HG03196 (cell line): ENCODE measurements at regions not wholly inside any gene's neighbourhood (a gene's known extent, or its start where the extent isn't known, plus 50 kb on each side); places are given as distances from the start of the nearest gene placed in this dataset.

ENCODE experiments used
- ATAC-seq: cut with Tn5 transposase; IDR thresholded peaks from one replicate; pipeline ENCODE4 v1.9.1; 2021; ENCODE audit not compliant: unreplicated experiment

DNA sequence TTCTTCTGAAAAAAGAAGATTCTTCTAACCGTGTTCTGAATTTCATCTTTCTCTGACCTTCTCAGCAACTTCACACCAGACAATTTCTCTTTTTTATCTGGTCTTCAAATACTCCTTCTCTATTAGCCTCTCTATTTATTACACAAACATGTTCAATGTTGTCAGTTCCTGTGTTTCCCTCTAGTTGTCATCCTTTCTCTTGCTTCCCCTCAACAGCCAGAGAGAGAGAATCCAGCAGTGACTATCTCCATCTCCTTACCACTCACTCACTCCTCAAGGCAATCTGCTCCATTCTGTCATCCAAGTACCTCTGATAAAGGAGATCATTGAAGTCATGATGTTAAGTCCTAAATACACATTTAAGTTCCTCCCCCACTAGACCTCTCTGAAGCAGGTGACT is 491.9 kb upstream of the CHAC2 start:
- no peak for ATAC-seq

DNA sequence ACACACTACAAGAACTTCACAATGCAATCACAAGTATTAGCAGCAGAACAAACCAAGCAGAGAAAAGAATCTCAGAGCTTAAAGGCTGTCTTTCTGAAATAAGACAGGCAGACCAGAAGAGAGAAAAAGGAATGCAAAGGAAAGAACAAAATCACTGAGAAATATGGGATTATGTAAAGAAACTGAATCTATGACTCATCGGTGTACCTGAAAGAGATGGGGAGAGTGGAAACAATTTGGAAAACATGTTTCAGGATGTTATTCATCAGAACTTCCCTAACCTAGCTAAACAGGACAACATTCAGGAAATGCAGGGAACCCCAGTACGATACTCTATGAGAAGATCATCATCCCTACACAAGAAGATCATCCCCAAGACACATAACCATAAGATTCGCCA is 499.0 kb upstream of the CHAC2 start:
- ATAC-seq = no peak

DNA sequence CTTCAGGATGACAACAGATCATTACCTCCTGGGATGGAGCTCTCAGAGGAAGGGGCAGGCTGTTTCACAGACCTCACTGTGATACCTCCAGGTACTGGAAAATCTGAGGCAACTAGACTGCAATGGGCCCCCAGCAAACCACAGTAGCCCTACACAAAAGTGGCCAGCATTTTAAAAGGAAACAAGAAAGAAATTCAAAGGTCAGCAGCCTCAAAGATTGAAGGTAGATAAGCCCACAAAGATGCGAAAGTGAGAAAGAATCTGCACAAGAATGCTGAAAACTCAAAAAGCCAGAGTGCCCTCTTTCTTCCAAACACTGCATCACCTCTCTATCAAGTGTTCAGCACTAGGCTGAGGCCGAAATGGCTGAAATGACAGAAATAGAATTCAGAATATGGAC is 499.5 kb upstream of the CHAC2 start:
- no peak for ATAC-seq

DNA sequence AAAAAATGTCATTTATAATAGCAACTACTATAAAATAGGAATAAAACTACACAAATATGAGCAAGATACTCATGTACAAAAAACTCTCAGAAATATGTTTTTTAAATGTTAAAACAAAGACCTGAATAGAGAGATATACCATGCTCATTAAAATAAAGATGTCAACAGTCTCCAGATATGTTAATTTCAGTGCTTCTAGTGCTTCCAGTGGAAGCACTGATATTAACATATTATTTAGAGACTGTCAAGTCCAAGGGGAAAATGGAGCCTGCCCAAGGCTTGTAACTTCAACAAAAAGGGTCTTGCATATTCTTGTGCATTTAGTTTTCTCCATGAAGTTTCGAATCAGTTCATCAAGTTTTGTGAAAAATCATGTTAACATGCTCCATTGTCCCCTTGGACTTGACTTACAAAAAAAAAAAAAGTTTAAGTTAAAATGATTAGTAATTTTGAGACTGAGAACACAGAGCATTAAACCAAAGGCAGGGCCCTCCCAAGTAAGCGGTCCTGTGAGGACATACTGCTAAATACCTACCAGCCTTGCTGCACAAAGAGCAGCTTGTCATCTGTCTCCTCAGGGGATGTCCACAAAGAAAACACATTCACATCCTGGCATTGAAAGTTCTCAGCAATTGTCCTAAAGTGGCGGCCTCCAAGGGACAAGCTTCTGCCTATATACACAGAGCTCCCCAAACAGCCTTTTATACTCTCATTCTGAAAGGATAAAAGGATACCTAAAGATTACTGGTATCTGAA is 501.9 kb upstream of the CHAC2 start:
- ATAC-seq = no peak

DNA sequence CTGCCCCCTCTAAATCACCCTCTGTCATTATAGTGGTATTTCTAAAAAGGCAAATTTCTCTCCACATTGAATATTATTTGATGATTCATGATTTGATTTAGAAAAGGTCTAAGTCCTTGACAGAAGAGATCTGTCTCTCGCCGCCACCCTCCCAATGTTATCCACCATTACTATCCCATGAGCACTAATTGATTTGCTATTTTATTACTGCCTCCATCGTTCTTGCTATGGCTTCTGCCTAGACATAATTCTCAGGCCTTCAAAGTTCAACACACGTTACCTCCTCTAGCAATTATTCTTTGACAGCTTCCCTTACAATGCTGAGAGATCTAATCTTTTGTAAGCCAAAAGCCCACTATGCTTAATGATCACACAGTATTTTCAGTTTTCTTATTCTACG is 507.0 kb upstream of the CHAC2 start:
- ATAC-seq = no peak

DNA sequence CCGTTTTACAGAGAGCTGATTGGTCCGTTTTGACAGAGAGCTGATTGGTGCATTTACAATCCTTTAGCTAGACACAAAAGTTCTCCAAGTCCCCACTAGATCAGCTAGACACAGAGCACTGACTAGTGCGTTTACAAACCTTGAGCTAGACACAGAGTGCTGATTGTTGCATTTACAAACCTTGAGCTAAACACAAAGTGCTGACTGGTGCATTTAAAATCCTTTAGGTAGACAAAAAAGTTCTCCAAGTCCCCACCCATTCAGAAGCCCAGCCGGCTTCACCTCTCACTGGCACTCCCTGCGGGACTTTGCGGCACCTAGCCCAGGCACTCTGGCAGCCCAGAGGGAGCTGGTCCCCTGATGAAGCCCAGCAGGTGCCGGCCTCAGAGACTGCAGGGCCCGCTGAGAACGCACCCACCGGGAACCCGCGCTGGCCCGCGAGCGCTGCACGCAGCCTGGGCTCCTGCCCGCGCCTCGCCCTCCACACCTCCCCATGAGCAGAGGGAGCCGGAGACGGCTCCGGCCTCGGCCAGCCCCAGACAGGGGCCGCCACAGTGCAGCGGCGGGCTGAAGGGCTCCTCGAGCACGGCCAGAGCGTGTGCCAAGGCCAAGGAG is 508.1 kb upstream of the CHAC2 start:
- no peak for ATAC-seq

DNA sequence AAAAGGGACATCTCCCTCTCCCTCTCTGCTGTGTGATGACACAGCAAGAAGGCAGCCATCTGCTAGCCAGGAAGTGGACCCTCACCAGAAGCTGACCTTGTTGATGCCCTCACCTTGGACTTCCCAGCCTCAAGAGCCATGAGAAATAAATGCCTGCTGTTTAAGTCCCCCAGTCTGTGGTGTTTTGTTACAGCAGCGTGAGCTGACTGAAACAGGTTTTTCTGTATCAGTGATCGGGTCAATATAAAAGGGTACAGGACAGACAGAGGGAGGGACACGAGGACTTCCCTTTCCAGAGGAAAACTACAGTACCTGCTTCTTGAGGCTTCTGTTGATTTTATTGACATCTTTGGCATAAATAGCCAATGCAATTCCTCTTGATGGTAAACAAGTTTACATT is 510.3 kb upstream of the CHAC2 start:
- ATAC-seq = no peak

DNA sequence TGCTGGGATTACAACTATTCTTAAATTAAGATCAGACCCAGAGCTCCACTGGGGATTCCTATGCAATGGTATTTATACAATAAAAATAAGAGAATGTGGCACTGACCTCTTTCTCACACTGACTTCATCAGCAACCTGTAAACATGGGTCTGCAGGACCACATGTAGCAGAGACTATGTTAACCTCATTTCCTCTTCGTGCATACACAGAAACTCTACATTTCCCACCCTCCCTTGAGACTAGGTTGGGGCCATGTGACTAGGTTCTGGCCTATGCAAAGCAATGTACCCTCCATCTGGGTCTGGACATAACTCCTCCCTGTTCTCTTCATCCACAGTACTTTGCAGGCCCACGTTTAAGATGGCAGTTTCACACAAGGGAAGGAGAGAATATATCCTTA is 514.4 kb upstream of the CHAC2 start:
- ATAC-seq = no peak

DNA sequence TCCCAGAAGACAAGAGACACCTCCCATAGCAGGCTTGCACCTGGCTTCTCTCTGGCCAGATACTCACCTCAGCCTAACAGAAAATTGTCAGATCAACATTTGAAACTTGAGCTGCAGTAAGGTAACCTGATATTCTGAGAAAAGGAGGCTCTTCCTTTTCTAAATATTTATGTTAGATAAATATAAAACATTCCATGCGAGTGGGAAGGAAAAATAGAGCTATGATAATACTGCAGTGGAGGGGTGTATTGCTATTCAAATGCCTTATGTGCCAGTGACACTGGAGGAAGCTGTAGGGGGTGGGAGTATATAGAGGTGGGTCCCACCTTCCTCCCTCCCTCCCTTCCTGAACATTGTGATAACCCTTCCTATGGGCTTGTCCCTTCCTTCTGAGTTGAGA is 515.5 kb upstream of the CHAC2 start:
- no peak for ATAC-seq

DNA sequence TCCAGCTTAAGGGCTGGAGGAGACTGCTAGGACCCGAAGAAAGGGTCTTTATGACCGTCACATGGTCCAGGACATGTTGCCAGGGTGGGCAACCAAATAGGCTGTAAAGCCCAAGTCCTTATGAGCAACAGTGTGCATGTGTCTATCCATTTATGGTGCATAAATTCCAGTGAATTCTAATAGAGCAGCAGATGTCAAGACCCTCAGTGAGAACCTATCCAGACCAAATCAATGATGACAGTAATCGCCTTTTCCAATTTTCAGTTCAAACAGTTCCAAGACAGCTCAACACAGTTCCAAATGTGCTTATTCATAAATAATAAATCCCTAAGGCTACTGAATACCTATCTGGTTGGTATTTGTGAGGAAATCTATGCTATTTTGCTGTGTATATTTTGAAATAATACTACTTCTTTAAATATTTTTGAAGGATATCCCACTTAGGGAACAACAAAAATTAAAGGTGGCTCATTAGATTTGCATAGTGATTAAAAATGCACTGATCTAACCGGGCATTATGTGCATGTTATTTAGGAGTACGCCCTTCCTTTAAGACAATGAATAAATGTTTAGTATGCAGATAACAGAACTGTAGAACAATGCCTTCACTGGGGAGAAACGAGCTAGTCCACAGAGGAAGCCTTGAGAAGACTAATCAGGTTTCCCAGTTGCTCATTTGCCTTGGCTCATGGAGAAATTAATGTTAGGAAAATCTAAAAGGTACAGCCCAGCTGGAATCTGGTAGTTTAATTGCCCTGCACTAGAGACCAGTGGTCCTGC is 519.5 kb upstream of the CHAC2 start:
- ATAC-seq = no peak

DNA sequence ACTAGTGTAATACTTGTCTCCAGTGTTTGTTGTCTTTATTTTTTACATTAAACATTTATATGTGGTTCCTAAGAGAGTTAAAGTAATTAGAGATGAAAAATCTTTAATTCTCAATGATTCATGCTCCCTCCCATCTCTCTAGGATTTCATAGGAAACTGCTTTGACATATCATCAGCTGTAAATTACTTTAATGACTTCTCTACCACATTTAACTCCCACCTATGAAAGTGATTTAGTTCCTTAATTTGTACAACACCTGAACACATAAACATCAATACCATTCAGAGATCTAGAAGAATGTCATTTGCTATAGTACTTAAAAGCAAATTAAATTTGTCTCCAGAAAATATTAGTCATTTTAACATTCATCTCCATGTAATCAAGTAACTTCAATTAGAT is 524.2 kb upstream of the CHAC2 start:
- no peak for ATAC-seq

DNA sequence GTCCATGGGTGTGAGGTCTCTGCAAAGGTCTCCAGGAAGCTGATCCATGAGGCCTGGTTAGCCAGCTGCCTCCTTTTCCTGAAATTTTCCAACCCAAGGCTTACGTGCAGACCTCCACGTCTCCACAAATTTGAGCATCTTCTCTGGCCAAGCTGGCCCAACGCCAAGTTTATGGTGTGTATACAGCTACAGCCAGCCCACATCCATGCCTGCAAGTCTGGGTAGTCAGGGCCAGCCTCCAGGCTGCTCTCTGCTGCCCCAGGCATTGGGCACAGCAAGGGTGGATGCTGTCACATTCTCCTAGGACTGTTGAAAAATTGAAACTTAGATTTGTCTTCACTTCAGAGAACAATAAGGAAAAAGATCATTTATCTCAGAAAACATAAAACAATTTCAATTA is 525.5 kb upstream of the CHAC2 start:
- ATAC-seq = no peak

DNA sequence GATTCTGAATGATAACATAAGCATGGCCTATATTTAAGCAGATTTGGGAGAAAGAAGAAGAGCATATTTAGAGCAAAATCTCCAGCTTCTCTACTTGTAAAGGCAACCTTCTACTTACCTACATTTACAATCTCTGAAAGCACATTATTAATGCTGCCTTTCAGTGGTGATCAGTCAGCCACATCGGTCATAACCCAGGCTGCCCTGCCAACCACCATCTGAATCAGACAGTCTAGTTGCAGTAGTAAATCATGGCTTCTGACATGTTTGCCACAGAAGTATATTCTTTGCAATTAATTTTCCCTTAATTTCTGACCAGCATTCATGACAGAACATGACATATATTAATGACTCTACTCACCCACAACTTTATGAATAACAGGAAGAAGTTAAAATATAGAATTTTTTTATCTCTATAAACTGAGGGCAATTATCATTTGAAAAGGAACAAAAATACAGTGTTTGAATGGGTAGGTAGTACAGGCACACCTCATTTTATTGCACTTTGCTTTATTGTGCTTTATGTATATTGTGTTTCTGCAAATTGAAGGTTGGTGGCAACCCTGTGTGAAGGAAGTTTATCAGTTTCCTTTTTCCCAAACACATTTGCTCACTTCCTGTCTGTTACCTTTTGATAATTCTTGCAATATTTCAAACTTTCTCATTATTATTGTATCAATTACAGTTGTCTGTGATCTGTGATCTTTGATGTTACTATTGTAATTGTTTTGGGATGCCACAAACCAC is 531.6 kb upstream of the CHAC2 start:
- ATAC-seq = no peak

DNA sequence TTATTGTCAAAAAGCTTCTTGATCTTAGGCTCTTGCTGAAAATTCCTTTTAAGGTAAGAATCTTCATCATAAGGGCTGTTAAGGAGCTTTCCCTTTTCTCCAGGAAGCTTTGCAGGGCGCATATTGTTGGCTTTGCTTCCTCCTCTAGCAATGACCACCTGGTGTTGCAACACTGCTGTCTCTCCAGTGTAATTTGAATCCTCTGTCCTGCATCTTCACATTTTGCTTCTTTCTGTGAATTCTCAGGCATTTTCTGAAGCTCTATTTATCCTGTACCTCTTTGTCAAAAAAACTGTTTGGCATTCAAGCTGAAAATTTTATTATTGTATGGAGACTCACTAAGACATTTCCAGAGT is 533.1 kb upstream of the CHAC2 start:
- ATAC-seq = no peak

DNA sequence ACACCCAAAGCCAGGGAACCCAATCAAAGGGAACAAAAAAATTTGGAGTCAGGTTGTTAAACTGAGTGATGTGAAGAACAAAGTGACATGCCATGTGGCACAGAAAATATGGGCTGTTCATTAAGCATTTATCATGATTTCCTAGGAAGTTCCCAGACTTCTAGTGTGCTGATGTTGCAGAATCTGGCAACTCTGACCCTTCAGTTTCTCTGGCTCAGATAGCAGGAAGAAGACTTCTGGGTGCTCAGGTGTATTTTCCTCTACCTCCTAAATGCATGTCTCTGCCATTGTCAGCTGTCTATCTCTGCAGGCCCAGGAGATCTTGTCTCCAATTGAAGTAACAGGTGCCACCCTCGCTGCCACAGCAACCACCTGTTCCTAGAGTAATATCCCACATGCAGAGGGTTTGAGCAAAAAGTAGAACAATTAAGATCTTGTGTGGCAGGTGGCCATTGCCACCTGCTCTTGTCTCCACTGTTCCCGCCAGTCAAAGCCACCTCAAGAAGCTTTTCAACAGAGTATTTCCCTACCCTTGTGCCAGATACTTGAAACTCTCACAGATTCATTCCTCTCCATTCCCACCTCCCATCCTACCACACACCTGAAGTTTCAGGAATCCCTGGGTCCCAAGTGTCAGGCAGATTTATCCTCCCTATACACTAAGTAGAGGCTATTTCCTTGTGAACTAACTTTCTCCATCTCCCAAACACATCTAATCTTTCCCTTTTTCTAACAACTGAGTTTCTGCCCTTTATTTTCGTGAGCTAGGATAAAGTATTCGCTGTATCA is 533.7 kb upstream of the CHAC2 start:
- no peak for ATAC-seq

DNA sequence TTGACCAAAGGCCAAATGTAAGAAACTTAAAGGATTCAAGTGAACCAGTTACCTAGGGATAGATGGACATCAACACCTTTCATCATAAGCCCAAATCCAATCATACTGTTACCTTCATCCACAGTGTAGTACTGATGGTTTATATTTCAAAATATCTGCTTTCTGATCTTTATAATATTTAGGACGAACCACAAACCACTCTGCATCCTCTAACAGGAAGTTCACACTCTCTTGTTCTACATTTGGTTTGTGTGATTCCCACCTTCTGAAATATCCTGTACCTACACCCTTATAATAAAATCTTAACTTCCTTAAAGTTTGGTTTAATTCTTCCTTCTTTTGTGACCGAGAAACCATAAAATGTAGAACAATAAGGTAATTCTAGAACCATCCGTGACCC is 535.7 kb upstream of the CHAC2 start:
- no peak for ATAC-seq

DNA sequence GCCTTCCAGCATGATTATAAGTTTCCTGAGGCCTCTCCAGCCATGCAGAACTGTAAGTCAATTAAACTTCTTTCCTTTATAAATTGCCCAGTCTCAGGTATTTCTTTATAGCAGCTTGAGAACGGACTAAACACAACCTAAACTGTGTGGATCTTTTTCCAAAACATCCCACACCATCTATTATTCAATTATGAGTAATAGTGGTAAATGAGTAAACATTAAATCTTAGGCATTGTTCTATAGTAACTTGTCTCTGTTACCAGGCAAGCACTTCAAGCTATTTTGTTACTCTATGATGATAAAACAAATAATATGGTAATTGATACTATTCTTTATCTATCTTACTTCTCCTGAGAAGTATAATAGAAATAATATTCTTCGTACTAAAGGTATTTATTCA is 536.9 kb upstream of the CHAC2 start:
- no peak for ATAC-seq

DNA sequence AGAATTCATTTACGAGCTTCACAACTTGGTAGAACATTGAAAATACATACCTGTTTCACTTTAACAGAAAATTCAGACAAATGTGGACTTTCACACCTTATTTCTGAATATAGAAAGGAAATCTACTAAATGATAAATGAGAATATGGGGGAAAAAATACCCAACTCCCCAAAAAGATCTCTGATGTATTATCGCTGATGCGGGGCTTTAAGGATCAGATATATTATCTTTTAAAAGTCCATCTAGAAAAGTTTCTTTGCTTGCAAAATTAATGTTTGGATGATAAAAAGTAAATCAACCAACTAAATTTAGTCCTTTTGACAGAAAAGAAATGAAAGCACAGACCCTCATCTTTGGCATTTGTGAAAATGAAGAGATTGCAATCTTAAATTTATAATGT is 540.1 kb upstream of the CHAC2 start:
- ATAC-seq = no peak

DNA sequence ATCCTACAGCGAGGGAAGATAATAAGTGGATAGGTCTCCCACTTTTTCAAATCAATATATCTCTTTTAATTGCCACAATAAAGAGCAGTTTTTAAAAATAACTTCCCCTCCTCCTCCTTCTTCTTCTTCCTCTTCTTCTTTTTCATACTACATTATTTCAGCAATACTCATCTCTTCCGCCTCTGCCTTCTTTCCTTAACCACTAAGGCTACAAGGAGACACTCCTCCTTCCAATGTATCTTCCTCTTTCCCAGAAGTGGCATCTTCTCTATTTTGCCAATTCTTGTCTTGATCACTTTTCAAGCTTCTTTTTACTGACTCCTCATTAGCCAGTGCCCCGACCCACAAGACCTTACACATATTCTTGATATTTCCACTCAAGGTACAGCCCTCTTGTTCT is 546.6 kb upstream of the CHAC2 start:
- ATAC-seq = no peak

DNA sequence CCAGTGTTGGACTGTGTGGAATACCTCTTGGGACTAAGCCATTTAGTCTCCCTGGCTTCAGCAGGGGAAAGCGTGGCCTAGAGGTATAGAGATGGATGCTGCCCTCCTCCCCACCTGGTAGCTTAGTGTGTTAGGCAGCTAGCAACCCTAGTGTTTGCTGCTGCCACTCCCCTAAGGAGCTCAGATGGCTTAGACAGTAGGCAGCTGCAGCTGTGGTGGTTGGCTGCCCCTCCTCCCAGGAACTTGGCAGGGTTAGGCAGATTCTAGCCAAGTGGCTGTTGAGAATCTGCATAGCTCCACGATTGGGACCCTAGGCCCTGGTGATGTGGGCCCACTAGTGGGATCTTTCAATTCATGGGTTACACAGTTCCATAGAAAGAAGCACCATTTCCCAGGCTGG is 550.4 kb upstream of the CHAC2 start:
- no peak for ATAC-seq

DNA sequence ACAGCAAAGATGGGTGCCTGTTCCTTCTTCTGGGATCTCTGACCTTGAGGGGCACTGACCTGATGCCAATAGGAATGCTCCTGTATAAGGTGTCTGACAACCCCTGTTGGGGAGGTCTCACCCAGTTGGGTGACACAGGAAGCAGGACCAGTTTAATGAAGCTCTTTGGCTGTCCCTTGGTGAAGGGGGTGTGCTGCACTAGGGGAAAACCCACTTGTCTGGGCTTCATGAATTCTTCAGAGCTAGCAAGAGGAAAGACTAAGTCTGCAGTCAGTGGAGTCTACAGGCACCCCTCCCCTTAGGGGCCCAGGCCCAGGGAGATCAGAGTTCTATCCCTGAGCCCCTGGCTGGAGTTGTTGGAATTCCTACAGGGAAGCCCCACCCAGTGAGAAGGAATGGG is 550.8 kb upstream of the CHAC2 start:
- no peak for ATAC-seq
